SU-DHL-6 (cell line): ENCODE measurements at regions not wholly inside any gene's neighbourhood (a gene's known extent, or its start where the extent isn't known, plus 50 kb on each side); places are given as distances from the start of the nearest gene placed in this dataset.

Source experiments
- EZH2phosphoT487 ChIP-seq: fragments of 200-600 bp; sonication (generic), shearing (Covaris generic); conservative IDR thresholded peaks from 2 replicates; pipeline ENCODE4 v1.6.1; 2018; ENCODE audit warnings: mild to moderate bottlenecking, antibody characterized with exemption, low read length, moderate library complexity, mixed read lengths
- TF ChIP-seq, protein P1 (sequence below): fragments of 200-600 bp; sonication (generic); IDR thresholded peaks from one replicate; pipeline ENCODE4 v1.5.1; 2017; ENCODE audit warnings: antibody characterized with exemption, mild to moderate bottlenecking, low read length, moderate library complexity; ENCODE audit not compliant: insufficient read depth, poor library complexity, severe bottlenecking

DNA sequence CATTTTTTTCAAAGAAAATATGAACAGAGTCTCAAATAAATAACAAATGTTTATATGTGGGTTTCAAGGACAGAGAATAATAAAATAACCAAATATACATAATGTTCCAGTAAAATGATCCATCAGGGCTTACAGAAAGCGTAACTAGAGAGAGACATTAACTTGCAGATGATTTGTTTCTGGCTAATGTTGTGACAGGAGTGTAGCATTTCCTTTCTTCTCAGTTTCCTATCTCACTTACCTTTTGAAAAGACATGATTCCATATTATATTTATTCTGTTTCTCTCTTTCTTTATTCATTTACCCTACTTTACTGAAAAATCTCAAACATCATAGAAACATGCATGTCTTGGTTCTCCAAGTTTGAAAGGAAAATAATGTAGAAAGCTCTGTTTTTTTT lies 451.3 kb upstream of the CDH9 start:
- TF ChIP-seq, protein P1, sequence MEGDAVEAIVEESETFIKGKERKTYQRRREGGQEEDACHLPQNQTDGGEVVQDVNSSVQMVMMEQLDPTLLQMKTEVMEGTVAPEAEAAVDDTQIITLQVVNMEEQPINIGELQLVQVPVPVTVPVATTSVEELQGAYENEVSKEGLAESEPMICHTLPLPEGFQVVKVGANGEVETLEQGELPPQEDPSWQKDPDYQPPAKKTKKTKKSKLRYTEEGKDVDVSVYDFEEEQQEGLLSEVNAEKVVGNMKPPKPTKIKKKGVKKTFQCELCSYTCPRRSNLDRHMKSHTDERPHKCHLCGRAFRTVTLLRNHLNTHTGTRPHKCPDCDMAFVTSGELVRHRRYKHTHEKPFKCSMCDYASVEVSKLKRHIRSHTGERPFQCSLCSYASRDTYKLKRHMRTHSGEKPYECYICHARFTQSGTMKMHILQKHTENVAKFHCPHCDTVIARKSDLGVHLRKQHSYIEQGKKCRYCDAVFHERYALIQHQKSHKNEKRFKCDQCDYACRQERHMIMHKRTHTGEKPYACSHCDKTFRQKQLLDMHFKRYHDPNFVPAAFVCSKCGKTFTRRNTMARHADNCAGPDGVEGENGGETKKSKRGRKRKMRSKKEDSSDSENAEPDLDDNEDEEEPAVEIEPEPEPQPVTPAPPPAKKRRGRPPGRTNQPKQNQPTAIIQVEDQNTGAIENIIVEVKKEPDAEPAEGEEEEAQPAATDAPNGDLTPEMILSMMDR = no peak
- TF ChIP-seq EZH2phosphoT487 = no peak
